Activated CD8-positive, alpha-beta T cell treated with anti-CD3 and anti-CD28 coated beads for 36 hours (primary cell): ENCODE measurements at regions not wholly inside any gene's neighbourhood (a gene's known extent, or its start where the extent isn't known, plus 50 kb on each side); places are given as distances from the start of the nearest gene placed in this dataset.

Experiments
- ATAC-seq: fragments of 200-7000 bp; cut with Tn5 transposase; one replicate; pipeline ENCODE4 v1.10.0; 2021; ENCODE audit warnings: mild to moderate bottlenecking, moderate library complexity
- CTCF ChIA-PET: fragments of 350-600 bp; sonication (Branson Sonifier 250); formaldehyde crosslinking; loops from one replicate; lab custom pipeline; 2021; ENCODE audit warnings: antibody characterized with exemption; lab: Charles Lee
- POLR2A ChIA-PET: fragments of 350-600 bp; sonication (Branson Sonifier 250); formaldehyde crosslinking; loops from one replicate; lab custom pipeline; 2021; ENCODE audit warnings: antibody characterized with exemption; lab: Charles Lee
- DNase-seq: peaks from one replicate; pipeline ENCODE4 v3.0.0-alpha.2; 2020
- H3K27ac Mint-ChIP-seq: one replicate; pipeline ENCODE4 v1.8.0; 2021; ENCODE audit warnings: mild to moderate bottlenecking, mixed read lengths
- H3K27me3 Mint-ChIP-seq: one replicate; pipeline ENCODE4 v1.8.0; 2021; ENCODE audit warnings: mixed read lengths
- H3K36me3 Mint-ChIP-seq: one replicate; pipeline ENCODE4 v1.8.0; 2021; ENCODE audit warnings: low read depth, mixed read lengths
- H3K4me1 Mint-ChIP-seq: one replicate; pipeline ENCODE4 v1.8.0; 2021; ENCODE audit warnings: low read depth, mixed read lengths
- H3K4me3 Mint-ChIP-seq: one replicate; pipeline ENCODE4 v1.8.0; 2021; ENCODE audit warnings: mild to moderate bottlenecking, moderate library complexity, mixed read lengths
- H3K9me3 Mint-ChIP-seq: one replicate; pipeline ENCODE4 v1.8.0; 2021; ENCODE audit warnings: mixed read lengths
- CTCF ChIP-seq: fragments of 200-600 bp; IDR thresholded peaks from one replicate; pipeline ENCODE4 v1.8.0; 2022; ENCODE audit warnings: antibody characterized with exemption, mild to moderate bottlenecking
- intact Hi-C: fragments of 100-400 bp; cut with micrococcal nuclease; formaldehyde crosslinking; loops from one replicate; pipeline ENCODE4 v1.10.0; 2022

GRCh38 chr3:117308353-117308752, 598.8 kb downstream of the TUSC7 start:
- H3K4me3 Mint-ChIP-seq = no peak overlapping the region
- intact Hi-C loops = no loop called here
- H3K27me3 Mint-ChIP-seq = no peaks in the 10 kb centered on the region
- H3K27ac Mint-ChIP-seq = no peak overlapping the region
- POLR2A ChIA-PET = no interaction called here
- DNase-seq (no peak), ATAC-seq (no peak)
- no peaks in the 10 kb centered on the region for H3K36me3 Mint-ChIP-seq
- H3K4me1 Mint-ChIP-seq = no peaks in the 10 kb centered on the region
- CTCF ChIA-PET = no interaction called here
- peaks cover 8% of the 10 kb centered on the region for H3K9me3 Mint-ChIP-seq
- TF ChIP-seq CTCF = no peak

GRCh38 chr3:117308756-117309155, 599.2 kb downstream of the TUSC7 start:
- Mint-ChIP-seq H3K9me3 (peaks cover 6% of the 10 kb centered on the region), H3K27me3 (no peaks in the 10 kb centered on the region), H3K27ac (no peak overlapping the region), H3K4me1 (no peaks in the 10 kb centered on the region), H3K36me3 (no peaks in the 10 kb centered on the region), H3K4me3 (no peak overlapping the region)
- no peak for TF ChIP-seq CTCF
- DNase-seq = no peak
- ATAC-seq = no peak
- ChIA-PET CTCF (no interaction called here), POLR2A (no interaction called here)
- intact Hi-C loops = no loop called here

- H3K9me3 Mint-ChIP-seq = peaks cover 6% of the 10 kb centered on the region
- DNase-seq = no peak
- intact Hi-C loops = no loop called here
- H3K27ac Mint-ChIP-seq = no peak overlapping the region
- ChIA-PET CTCF (no interaction called here), POLR2A (no interaction called here)
- no peak for ATAC-seq
- no peaks in the 10 kb centered on the region for H3K27me3 Mint-ChIP-seq
- no peaks in the 10 kb centered on the region for H3K36me3 Mint-ChIP-seq
- H3K4me3 Mint-ChIP-seq = no peak overlapping the region
- H3K4me1 Mint-ChIP-seq = no peaks in the 10 kb centered on the region
- TF ChIP-seq CTCF = no peak
Measured at GRCh38 chr3:117310536-117310935, 601.0 kb downstream of the TUSC7 start.

GRCh38 chr3:117314441-117315150, 605.0 kb downstream of the TUSC7 start:
- H3K4me1 Mint-ChIP-seq = no peaks in the 10 kb centered on the region
- intact Hi-C loops = no loop called here
- DNase-seq (no peak), ATAC-seq (no peak)
- H3K27me3 Mint-ChIP-seq = no peaks in the 10 kb centered on the region
- ChIA-PET CTCF (no interaction called here), POLR2A (no interaction called here)
- no peak overlapping the region for H3K27ac Mint-ChIP-seq
- TF ChIP-seq CTCF = no peak
- H3K36me3 Mint-ChIP-seq = no peaks in the 10 kb centered on the region
- peaks cover 6% of the 10 kb centered on the region for H3K9me3 Mint-ChIP-seq
- no peak overlapping the region for H3K4me3 Mint-ChIP-seq

GRCh38 chr3:117322866-117323265, 613.3 kb downstream of the TUSC7 start:
- POLR2A ChIA-PET = no interaction called here
- no peaks in the 10 kb centered on the region for H3K27me3 Mint-ChIP-seq

More at GRCh38 chr3:117322866-117323265, 613.3 kb downstream of the TUSC7 start:
- TF ChIP-seq CTCF = no peak
- Mint-ChIP-seq H3K4me3 (no peak overlapping the region), H3K36me3 (no peaks in the 10 kb centered on the region), H3K27ac (no peak overlapping the region), H3K9me3 (peaks cover 16% of the 10 kb centered on the region), H3K4me1 (no peaks in the 10 kb centered on the region)
- no peak for ATAC-seq
- intact Hi-C loops = no loop called here
- DNase-seq = no peak
- CTCF ChIA-PET = no interaction called here
